MM.1S (cell line): ENCODE measurements at regions not wholly inside any gene's neighbourhood (a gene's known extent, or its start where the extent isn't known, plus 50 kb on each side); places are given as distances from the start of the nearest gene placed in this dataset.

Experiments
- DNase-seq: peaks from one replicate; pipeline ENCODE4 v3.0.0-alpha.2; 2015
- H2AFZ ChIP-seq: fragments of 300-600 bp; sonication (generic); 2 replicates; pipeline ENCODE4 v1.6.0; 2016; ENCODE audit warnings: antibody characterized with exemption, low read length
- H3F3A ChIP-seq: fragments of 300-600 bp; sonication (generic); 2 replicates; pipeline ENCODE4 v1.6.1; 2016; ENCODE audit warnings: mild to moderate bottlenecking, antibody characterized with exemption, low read length, moderate library complexity, mixed read lengths; ENCODE audit not compliant: insufficient read depth
- H3K27ac ChIP-seq: fragments of 300-600 bp; sonication (generic); 2 replicates; pipeline ENCODE4 v1.5.1; 2016; ENCODE audit warnings: mild to moderate bottlenecking, low read length
- H3K27me3 ChIP-seq: fragments of 300-600 bp; sonication (generic); replicated peaks from 2 replicates; pipeline ENCODE4 v1.6.0; 2016; ENCODE audit warnings: low read length; ENCODE audit not compliant: insufficient read depth
- H3K36me3 ChIP-seq: fragments of 300-600 bp; sonication (generic); replicated peaks from 2 replicates; pipeline ENCODE4 v1.6.1; 2016; ENCODE audit warnings: mild to moderate bottlenecking, low read length, mixed read lengths; ENCODE audit not compliant: insufficient read depth
- H3K4me1 ChIP-seq: fragments of 300-600 bp; sonication (generic); 2 replicates; pipeline ENCODE4 v1.6.1; 2016; ENCODE audit warnings: low read length, mixed read lengths
- H3K4me2 ChIP-seq: fragments of 300-600 bp; sonication (generic); 2 replicates; pipeline ENCODE4 v1.6.0; 2016; ENCODE audit warnings: low read depth, low read length
- H3K4me3 ChIP-seq: fragments of 300-600 bp; sonication (generic); 2 replicates; pipeline ENCODE4 v1.5.1; 2016; ENCODE audit warnings: low read length, mixed read lengths
- H3K79me2 ChIP-seq: fragments of 300-600 bp; sonication (generic); 2 replicates; pipeline ENCODE4 v1.6.1; 2016; ENCODE audit warnings: mixed run types, low read length, mixed read lengths
- H3K9ac ChIP-seq: fragments of 300-600 bp; sonication (generic); 2 replicates; pipeline ENCODE4 v1.6.1; 2016; ENCODE audit warnings: low read length, mixed read lengths
- H3K9me2 ChIP-seq: fragments of 300-600 bp; sonication (generic); replicated peaks from 2 replicates; pipeline ENCODE4 v1.6.1; 2016; ENCODE audit warnings: mild to moderate bottlenecking, low read length, mixed read lengths; ENCODE audit not compliant: insufficient read depth
- H3K9me3 ChIP-seq: fragments of 300-600 bp; sonication (generic); replicated peaks from 2 replicates; pipeline ENCODE4 v1.6.1; 2016; ENCODE audit warnings: mild to moderate bottlenecking, low read length, mixed read lengths; ENCODE audit not compliant: insufficient read depth
- H4K20me1 ChIP-seq: fragments of 300-600 bp; sonication (generic); 2 replicates; pipeline ENCODE4 v1.6.1; 2016; ENCODE audit warnings: mild to moderate bottlenecking, low read length, moderate library complexity, mixed read lengths; ENCODE audit not compliant: insufficient read depth
- EZH2 ChIP-seq: fragments of 300-600 bp; sonication (generic); optimal IDR thresholded peaks from 2 replicates; pipeline ENCODE3; 2017; ENCODE audit warnings: low read depth, mild to moderate bottlenecking, antibody characterized with exemption, low read length, mixed read lengths
- EZH2phosphoT487 ChIP-seq: fragments of 300-600 bp; sonication (generic); IDR thresholded peaks from 2 replicates; pipeline ENCODE4 v1.6.1; 2018; ENCODE audit warnings: antibody characterized with exemption, low read length
- TF ChIP-seq, protein P1 (sequence below): fragments of 300-600 bp; sonication (generic); IDR thresholded peaks from 2 replicates; pipeline ENCODE4 v1.5.1; 2016; ENCODE audit warnings: antibody characterized with exemption, low read length, mixed read lengths

DNA sequence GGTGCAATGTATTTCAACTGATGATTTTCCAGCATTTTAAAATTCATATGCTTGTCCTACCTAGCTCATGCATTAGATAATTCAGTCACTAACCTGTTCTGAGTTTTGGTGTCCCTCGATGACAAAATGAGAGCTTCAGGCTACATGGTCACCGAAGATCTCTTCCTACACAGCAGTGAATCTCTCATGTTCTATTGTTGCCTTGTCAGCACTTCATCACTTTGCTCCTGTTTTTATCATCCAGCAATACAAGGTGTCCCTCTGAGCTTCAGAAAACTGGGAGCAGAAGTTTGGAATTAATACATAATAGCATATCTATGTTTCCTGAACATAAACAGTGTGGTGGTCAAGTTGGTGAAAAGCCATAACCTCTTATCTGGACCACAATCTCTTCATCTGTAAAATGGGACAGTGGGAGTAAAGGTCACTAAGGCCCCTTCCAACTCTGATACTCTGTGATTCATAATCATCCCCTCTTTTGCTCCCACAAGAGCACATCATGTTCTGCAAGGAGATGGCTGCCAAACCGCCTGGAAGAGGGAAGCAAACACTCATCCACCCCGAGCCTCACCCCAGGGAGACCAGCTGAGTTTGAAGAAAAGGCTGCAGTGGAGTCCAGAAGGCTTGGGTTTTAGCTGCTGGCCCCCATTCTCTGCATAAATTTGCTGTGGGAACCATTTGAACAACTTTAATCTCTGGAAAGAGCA is 137.9 kb upstream of the F3 start:
- no peak overlapping the region for H3K4me2 ChIP-seq
- H3K27me3 ChIP-seq = no peaks in the 10 kb centered on the region
- H4K20me1 ChIP-seq = no peaks in the 10 kb centered on the region
- H3K9ac ChIP-seq = no peak overlapping the region
- TF ChIP-seq EZH2 (no peak), EZH2phosphoT487 (no peak)
- TF ChIP-seq, protein P1, sequence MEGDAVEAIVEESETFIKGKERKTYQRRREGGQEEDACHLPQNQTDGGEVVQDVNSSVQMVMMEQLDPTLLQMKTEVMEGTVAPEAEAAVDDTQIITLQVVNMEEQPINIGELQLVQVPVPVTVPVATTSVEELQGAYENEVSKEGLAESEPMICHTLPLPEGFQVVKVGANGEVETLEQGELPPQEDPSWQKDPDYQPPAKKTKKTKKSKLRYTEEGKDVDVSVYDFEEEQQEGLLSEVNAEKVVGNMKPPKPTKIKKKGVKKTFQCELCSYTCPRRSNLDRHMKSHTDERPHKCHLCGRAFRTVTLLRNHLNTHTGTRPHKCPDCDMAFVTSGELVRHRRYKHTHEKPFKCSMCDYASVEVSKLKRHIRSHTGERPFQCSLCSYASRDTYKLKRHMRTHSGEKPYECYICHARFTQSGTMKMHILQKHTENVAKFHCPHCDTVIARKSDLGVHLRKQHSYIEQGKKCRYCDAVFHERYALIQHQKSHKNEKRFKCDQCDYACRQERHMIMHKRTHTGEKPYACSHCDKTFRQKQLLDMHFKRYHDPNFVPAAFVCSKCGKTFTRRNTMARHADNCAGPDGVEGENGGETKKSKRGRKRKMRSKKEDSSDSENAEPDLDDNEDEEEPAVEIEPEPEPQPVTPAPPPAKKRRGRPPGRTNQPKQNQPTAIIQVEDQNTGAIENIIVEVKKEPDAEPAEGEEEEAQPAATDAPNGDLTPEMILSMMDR = no peak
- H3K9me2 ChIP-seq = no peaks in the 10 kb centered on the region
- H3K27ac ChIP-seq = no peak overlapping the region
- H3F3A ChIP-seq = no peaks in the 10 kb centered on the region
- no peaks in the 10 kb centered on the region for H3K79me2 ChIP-seq
- H3K9me3 ChIP-seq = no peaks in the 10 kb centered on the region
- H3K4me1 ChIP-seq = no peaks in the 10 kb centered on the region
- no peaks in the 10 kb centered on the region for H3K36me3 ChIP-seq
- no peak for DNase-seq
- H2AFZ ChIP-seq = no peak overlapping the region
- no peak overlapping the region for H3K4me3 ChIP-seq

DNA sequence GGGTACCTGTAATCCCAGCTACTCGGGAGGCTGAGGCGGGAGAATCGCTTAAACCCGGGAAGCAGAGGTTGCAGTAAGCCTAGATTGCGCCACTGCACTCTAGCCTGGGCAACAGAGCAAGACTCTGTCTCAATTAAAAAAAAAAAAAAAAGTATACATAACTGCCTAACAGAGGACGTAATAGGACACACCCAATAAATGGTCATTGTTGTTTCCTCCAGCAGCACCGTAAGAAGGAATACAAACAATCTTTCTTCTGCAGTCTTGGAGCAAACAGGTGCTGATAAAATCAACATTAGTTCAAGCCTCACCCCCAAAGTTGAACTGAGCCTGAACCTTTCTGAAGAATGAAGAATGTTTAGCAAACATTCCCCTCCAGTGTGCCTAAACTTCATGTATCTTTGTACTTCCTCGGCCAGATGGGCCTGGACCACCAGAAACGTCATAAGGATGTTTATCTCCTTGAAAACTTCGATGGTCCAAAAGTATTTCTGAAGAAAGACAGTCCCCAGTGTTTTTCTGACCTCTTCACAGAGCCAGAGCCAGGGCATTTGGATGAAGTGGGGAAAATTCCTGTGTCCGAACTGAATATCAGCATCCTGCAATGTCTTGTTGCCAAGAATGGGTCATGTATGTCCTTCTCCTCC is 136.8 kb upstream of the F3 start:
- H3K27me3 ChIP-seq = no peaks in the 10 kb centered on the region
- H3K79me2 ChIP-seq = no peaks in the 10 kb centered on the region
- no peaks in the 10 kb centered on the region for H3F3A ChIP-seq
- H3K4me2 ChIP-seq = no peak overlapping the region
- no peak overlapping the region for H3K9ac ChIP-seq
- H4K20me1 ChIP-seq = no peaks in the 10 kb centered on the region
- H2AFZ ChIP-seq = no peak overlapping the region
- no peaks in the 10 kb centered on the region for H3K4me1 ChIP-seq
- TF ChIP-seq, protein P1 = no peak
- no peak for TF ChIP-seq EZH2
- TF ChIP-seq EZH2phosphoT487 = no peak
- no peak overlapping the region for H3K4me3 ChIP-seq
- H3K36me3 ChIP-seq = no peaks in the 10 kb centered on the region
- no peak overlapping the region for H3K27ac ChIP-seq
- H3K9me3 ChIP-seq = no peaks in the 10 kb centered on the region
- DNase-seq = no peak
- H3K9me2 ChIP-seq = no peaks in the 10 kb centered on the region

DNA sequence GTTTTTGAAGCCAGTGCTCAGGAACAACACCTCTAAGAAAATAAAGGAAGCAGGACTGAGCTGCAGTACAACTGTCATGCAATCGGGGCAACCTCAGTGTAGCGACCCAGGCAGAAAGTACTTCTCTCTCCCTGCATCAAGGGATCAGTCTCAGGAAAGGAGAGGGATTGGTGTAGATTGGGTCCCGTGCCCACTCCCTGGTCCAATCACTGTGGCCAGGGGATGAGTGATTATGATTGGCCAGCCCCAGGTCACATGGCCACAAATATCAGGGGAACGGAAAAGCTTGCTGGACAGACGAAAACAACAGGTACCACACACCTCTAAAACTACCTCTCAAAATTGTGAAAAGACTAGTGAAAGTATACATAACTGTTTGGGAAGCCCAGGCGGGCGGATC is 136.2 kb upstream of the F3 start:
- no peaks in the 10 kb centered on the region for H3K36me3 ChIP-seq
- H3K4me1 ChIP-seq = no peaks in the 10 kb centered on the region
- TF ChIP-seq, protein P1 = no peak
- TF ChIP-seq EZH2phosphoT487 = no peak
- TF ChIP-seq EZH2 = no peak
- H4K20me1 ChIP-seq = no peaks in the 10 kb centered on the region
- no peak overlapping the region for H3K27ac ChIP-seq
- no peak overlapping the region for H3K4me3 ChIP-seq
- no peaks in the 10 kb centered on the region for H3K27me3 ChIP-seq
- H3K79me2 ChIP-seq = no peaks in the 10 kb centered on the region
- H3K4me2 ChIP-seq = no peak overlapping the region
- no peak overlapping the region for H3K9ac ChIP-seq
- H3K9me3 ChIP-seq = no peaks in the 10 kb centered on the region
- H3F3A ChIP-seq = no peaks in the 10 kb centered on the region
- DNase-seq = no peak
- H3K9me2 ChIP-seq = no peaks in the 10 kb centered on the region
- H2AFZ ChIP-seq = no peak overlapping the region
